CD14-positive monocyte (primary cell): ENCODE measurements at regions not wholly inside any gene's neighbourhood (a gene's known extent, or its start where the extent isn't known, plus 50 kb on each side); places are given as distances from the start of the nearest gene placed in this dataset.

Source experiments
- DNase-seq, 3 donors: peaks; one replicate each; pipeline ENCODE4 v3.0.0-alpha.2; 2011 to 2022
- H2AFZ ChIP-seq: 2 replicates; pipeline ENCODE4 v1.6.0; 2012; ENCODE audit warnings: mild to moderate bottlenecking, low read depth, low read length, inconsistent platforms; ENCODE audit not compliant: insufficient read depth, poor library complexity, severe bottlenecking
- H3K27ac ChIP-seq, 2 donors: 1 replicate in 1 of 2; 2 replicates in 1 of 2; pipeline ENCODE4 v1.5.1; 2012 to 2013; ENCODE audit warnings: low read length in 2 of 2, control low read depth in 1 of 2, inconsistent platforms in 1 of 2, low read depth in 1 of 2, mild to moderate bottlenecking in 1 of 2
- H3K27me3 ChIP-seq, 2 donors: one replicate each; pipeline versions ENCODE4 v1.6.0 to v1.6.1; 2011 to 2013; ENCODE audit warnings: low read length in 2 of 2; ENCODE audit not compliant: control insufficient read depth in 2 of 2, insufficient read depth in 2 of 2
- H3K36me3 ChIP-seq, 2 donors: replicated peaks in 1 of 2; 1 replicate in 1 of 2; 2 replicates in 1 of 2; pipeline versions ENCODE4 v1.5.1 to v1.6.1; 2012 to 2013; ENCODE audit warnings: low read length in 2 of 2, control low read depth in 1 of 2, inconsistent platforms in 1 of 2, mild to moderate bottlenecking in 1 of 2; ENCODE audit not compliant: insufficient read depth in 2 of 2, control insufficient read depth in 1 of 2
- H3K4me1 ChIP-seq, 2 donors: 1 replicate in 1 of 2; 2 replicates in 1 of 2; pipeline versions ENCODE4 v1.5.1 to v1.6.1; 2012 to 2013; ENCODE audit warnings: low read length in 2 of 2, control low read depth in 1 of 2, inconsistent platforms in 1 of 2, mild to moderate bottlenecking in 1 of 2, moderate library complexity in 1 of 2; ENCODE audit not compliant: insufficient read depth in 2 of 2, control insufficient read depth in 1 of 2
- H3K4me2 ChIP-seq: replicated peaks from 2 replicates; pipeline ENCODE3; 2012; ENCODE audit warnings: low read length, moderate library complexity, mild to moderate bottlenecking; ENCODE audit not compliant: poor library complexity, severe bottlenecking; ENCODE audit errors: extremely low read depth
- H3K4me3 ChIP-seq, 3 experiments: fragments of 200-600 bp in 1 of 3; sonication (generic) in 1 of 3; replicated peaks in 1 of 3; 1 replicate in 2 of 3; 2 replicates in 1 of 3; pipeline ENCODE4 v1.5.1; 2011 to 2013; ENCODE audit warnings: low read length in 3 of 3, mild to moderate bottlenecking in 3 of 3, control low read depth in 2 of 3, low read depth in 2 of 3, inconsistent platforms in 1 of 3, moderate library complexity in 1 of 3
- H3K79me2 ChIP-seq: 2 replicates; pipeline ENCODE4 v1.6.0; 2012; ENCODE audit warnings: mild to moderate bottlenecking, control low read depth, inconsistent platforms, low read length, moderate library complexity; ENCODE audit not compliant: insufficient read depth
- H3K9ac ChIP-seq: 2 replicates; pipeline ENCODE4 v1.6.0; 2017; ENCODE audit warnings: low read length, mild to moderate bottlenecking; ENCODE audit not compliant: insufficient read depth, poor library complexity, severe bottlenecking
- H3K9me3 ChIP-seq, 2 donors: replicated peaks in 1 of 2; 1 replicate in 1 of 2; 2 replicates in 1 of 2; pipeline versions ENCODE4 v1.5.1 to v1.6.1; 2012 to 2013; ENCODE audit warnings: low read length in 2 of 2, control low read depth in 1 of 2; ENCODE audit not compliant: control insufficient read depth in 1 of 2, insufficient read depth in 1 of 2
- H4K20me1 ChIP-seq: 2 replicates; pipeline ENCODE4 v1.6.0; 2012; ENCODE audit warnings: mild to moderate bottlenecking, low read length, control low read depth, moderate library complexity; ENCODE audit not compliant: insufficient read depth
- H3K27ac Mint-ChIP-seq, 7 donors: one replicate each; pipeline ENCODE4 v1.8.0; 2020; ENCODE audit warnings: mild to moderate bottlenecking in 7 of 7, mixed read lengths in 7 of 7, moderate library complexity in 6 of 7, inconsistent platforms in 2 of 7
- H3K27me3 Mint-ChIP-seq, 3 donors: one replicate each; pipeline ENCODE4 v1.8.0; 2021 to 2022; ENCODE audit warnings: low read depth in 3 of 3, mild to moderate bottlenecking in 3 of 3, mixed read lengths in 3 of 3, moderate library complexity in 3 of 3, inconsistent platforms in 1 of 3
- H3K36me3 Mint-ChIP-seq, 2 donors: one replicate each; pipeline ENCODE4 v1.8.0; 2020; ENCODE audit warnings: mixed read lengths in 2 of 2, inconsistent platforms in 1 of 2, mild to moderate bottlenecking in 1 of 2
- H3K4me1 Mint-ChIP-seq: one replicate; pipeline ENCODE4 v1.8.0; 2020; ENCODE audit warnings: mild to moderate bottlenecking, mixed read lengths
- H3K4me3 Mint-ChIP-seq, 2 donors: one replicate each; pipeline ENCODE4 v1.8.0; 2020; ENCODE audit warnings: mild to moderate bottlenecking in 2 of 2, mixed read lengths in 2 of 2, moderate library complexity in 1 of 2
- H3K9me3 Mint-ChIP-seq, 7 donors: one replicate each; pipeline ENCODE4 v1.8.0; 2020 to 2022; ENCODE audit warnings: mixed read lengths in 7 of 7, mild to moderate bottlenecking in 6 of 7, moderate library complexity in 6 of 7, inconsistent platforms in 2 of 7
- WGBS: methylation state at CpG from one replicate; pipeline ENCODE4 v1.1.5; 2013; ENCODE audit warnings: missing lambda C conversion rate; ENCODE audit not compliant: insufficient coverage; 5-methylcytosine and 5-hydroxymethylcytosine counted together
- intact Hi-C, 2 donors: fragments of 100-400 bp; cut with micrococcal nuclease; formaldehyde crosslinking; loops; one replicate each; pipeline versions ENCODE4 v1.15.0 to v1.15.1; 2023
- TF ChIP-seq, protein P1 (sequence below): fragments of 200-600 bp; IDR thresholded peaks from one replicate; pipeline ENCODE4 v1.8.0; 2022; ENCODE audit warnings: antibody characterized with exemption, mild to moderate bottlenecking

DNA sequence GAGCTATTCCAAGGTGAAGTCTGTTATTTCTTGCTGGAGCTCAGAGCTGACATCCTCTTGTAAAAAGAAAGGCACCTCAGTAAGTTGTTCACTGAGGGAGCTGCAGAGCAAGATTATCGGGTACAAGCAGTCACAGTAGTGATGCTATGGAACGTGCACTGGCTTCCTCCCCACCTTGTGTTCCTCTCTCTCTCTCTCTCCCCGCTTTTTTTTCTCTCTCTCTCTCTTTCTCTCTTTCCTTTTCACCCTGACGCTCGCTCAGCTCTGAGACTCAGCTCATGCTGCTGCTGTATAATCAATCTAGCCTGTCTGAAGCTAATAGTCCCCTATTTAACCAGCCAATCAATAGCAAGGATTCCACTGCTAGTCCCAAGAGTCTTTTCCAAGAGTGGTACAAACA is 587.6 kb upstream of the CDH18 start:
- H4K20me1 ChIP-seq, result no peaks in the 10 kb centered on the region
- intact Hi-C loops, result no loop called here

GRCh38 chr5:20574576-20574975 is 586.6 kb upstream of the CDH18 start:
- Histone ChIP-seq H3K9me3 (no peaks in the 10 kb centered on the region), H3K4me1 (no peaks in the 10 kb centered on the region), H3K27ac (no peak overlapping the region), H4K20me1 (no peaks in the 10 kb centered on the region), H3K27me3 (no peaks in the 10 kb centered on the region), H3K79me2 (no peaks in the 10 kb centered on the region), H3K9ac (no peak overlapping the region), H3K4me3 (no peak overlapping the region), H2AFZ (no peak overlapping the region), H3K4me2 (no peak overlapping the region), H3K36me3 (no peaks in the 10 kb centered on the region)
- H3K4me3 Mint-ChIP-seq, result no peak overlapping the region
- TF ChIP-seq, protein P1, sequence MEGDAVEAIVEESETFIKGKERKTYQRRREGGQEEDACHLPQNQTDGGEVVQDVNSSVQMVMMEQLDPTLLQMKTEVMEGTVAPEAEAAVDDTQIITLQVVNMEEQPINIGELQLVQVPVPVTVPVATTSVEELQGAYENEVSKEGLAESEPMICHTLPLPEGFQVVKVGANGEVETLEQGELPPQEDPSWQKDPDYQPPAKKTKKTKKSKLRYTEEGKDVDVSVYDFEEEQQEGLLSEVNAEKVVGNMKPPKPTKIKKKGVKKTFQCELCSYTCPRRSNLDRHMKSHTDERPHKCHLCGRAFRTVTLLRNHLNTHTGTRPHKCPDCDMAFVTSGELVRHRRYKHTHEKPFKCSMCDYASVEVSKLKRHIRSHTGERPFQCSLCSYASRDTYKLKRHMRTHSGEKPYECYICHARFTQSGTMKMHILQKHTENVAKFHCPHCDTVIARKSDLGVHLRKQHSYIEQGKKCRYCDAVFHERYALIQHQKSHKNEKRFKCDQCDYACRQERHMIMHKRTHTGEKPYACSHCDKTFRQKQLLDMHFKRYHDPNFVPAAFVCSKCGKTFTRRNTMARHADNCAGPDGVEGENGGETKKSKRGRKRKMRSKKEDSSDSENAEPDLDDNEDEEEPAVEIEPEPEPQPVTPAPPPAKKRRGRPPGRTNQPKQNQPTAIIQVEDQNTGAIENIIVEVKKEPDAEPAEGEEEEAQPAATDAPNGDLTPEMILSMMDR, result no peak
- no peaks in the 10 kb centered on the region for H3K36me3 Mint-ChIP-seq
- 94% methylated on average over 4 of the region's 4 CpGs for WGBS
- no peak overlapping the region for H3K27ac Mint-ChIP-seq
- no peak for DNase-seq
- H3K9me3 Mint-ChIP-seq, result peaks cover 0 to 4% (median 0%) of the 10 kb centered on the region in 7 donors
- intact Hi-C loops, result no loop called here
- no peaks in the 10 kb centered on the region for H3K4me1 Mint-ChIP-seq
- H3K27me3 Mint-ChIP-seq, result peaks cover 0 to 1% (median 0%) of the 10 kb centered on the region in 3 donors

More for the DNA sequence above, 587.6 kb upstream of the CDH18 start:
- no peaks in the 10 kb centered on the region for H3K27me3 ChIP-seq
- no peaks in the 10 kb centered on the region for H3K79me2 ChIP-seq
- no peak for DNase-seq
- no peaks in the 10 kb centered on the region for H3K4me1 Mint-ChIP-seq
- H3K36me3 ChIP-seq, result no peaks in the 10 kb centered on the region
- H3K4me3 ChIP-seq, result no peak overlapping the region
- 80% methylated on average over 3 of the region's 5 CpGs for WGBS
- H3K27ac ChIP-seq, result no peak overlapping the region
- TF ChIP-seq, protein P1, result no peak
- H3K9me3 Mint-ChIP-seq, result peaks cover 0 to 5% (median 0%) of the 10 kb centered on the region in 7 donors
- no peaks in the 10 kb centered on the region for H3K4me1 ChIP-seq
- no peak overlapping the region for H2AFZ ChIP-seq
- peaks cover 0 to 1% (median 0%) of the 10 kb centered on the region in 3 donors for H3K27me3 Mint-ChIP-seq
- H3K4me3 Mint-ChIP-seq, result no peak overlapping the region
- no peaks in the 10 kb centered on the region for H3K36me3 Mint-ChIP-seq
- H3K4me2 ChIP-seq, result no peak overlapping the region
- H3K9ac ChIP-seq, result no peak overlapping the region
- no peaks in the 10 kb centered on the region for H3K9me3 ChIP-seq
- H3K27ac Mint-ChIP-seq, result peak overlapping the region in 1 of 7 donors; percentile 64
